ENCODE measurements at regions not wholly inside any gene's neighbourhood (a gene's known extent, or its start where the extent isn't known, plus 50 kb on each side); places are given as distances from the start of the nearest gene placed in this dataset.

GRCh38 chr22:47286590-47286989, 524.1 kb downstream of the TBC1D22A start:
- TF ChIP-seq POLR2A (IDR thresholded peaks at IDR 0.05) (no peak), CTCF (IDR thresholded peaks at IDR 0.05) (no peak)

All from esophagus squamous epithelium (tissue), 4 donors.